Cerebellar cortex (tissue), 1 donor: ENCODE measurements at regions not wholly inside any gene's neighbourhood (a gene's known extent, or its start where the extent isn't known, plus 50 kb on each side); places are given as distances from the start of the nearest gene placed in this dataset.

ENCODE experiments used
- DNase-seq: peaks from one replicate; pipeline ENCODE4 v3.0.0-alpha.2; 2015; ENCODE audit warnings: low spot score

- DNase-seq = no peak
Measured at GRCh38 chr1:2934156-2934540, 87.1 kb upstream of the ACTRT2 start.

- DNase-seq = no peak
Measured at GRCh38 chr1:2934642-2935081, 86.6 kb upstream of the ACTRT2 start.

DNA sequence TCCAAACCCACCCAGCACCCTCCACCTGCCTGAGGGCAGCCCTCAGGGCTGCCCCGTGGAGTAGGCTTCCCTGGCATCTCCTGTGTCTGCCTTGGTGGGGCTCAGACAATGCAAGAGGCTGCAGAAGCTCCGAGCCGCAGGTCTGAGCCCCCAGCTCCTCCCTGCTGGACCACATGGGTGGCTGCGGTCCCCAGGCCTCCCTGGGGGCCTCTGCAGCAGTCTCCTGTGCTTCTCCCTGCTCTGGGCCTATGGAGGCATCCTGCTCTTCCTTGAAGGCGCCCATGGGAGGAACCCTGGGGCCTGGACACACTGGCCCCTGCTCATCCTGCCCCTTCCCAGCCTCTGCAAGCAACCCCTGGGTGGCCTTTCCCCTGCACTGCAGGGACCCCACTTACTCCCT lies 86.1 kb upstream of the ACTRT2 start:
- DNase-seq = no peak

GRCh38 chr1:2935751-2936390 lies 85.4 kb upstream of the ACTRT2 start:
- DNase-seq = no peak

DNA sequence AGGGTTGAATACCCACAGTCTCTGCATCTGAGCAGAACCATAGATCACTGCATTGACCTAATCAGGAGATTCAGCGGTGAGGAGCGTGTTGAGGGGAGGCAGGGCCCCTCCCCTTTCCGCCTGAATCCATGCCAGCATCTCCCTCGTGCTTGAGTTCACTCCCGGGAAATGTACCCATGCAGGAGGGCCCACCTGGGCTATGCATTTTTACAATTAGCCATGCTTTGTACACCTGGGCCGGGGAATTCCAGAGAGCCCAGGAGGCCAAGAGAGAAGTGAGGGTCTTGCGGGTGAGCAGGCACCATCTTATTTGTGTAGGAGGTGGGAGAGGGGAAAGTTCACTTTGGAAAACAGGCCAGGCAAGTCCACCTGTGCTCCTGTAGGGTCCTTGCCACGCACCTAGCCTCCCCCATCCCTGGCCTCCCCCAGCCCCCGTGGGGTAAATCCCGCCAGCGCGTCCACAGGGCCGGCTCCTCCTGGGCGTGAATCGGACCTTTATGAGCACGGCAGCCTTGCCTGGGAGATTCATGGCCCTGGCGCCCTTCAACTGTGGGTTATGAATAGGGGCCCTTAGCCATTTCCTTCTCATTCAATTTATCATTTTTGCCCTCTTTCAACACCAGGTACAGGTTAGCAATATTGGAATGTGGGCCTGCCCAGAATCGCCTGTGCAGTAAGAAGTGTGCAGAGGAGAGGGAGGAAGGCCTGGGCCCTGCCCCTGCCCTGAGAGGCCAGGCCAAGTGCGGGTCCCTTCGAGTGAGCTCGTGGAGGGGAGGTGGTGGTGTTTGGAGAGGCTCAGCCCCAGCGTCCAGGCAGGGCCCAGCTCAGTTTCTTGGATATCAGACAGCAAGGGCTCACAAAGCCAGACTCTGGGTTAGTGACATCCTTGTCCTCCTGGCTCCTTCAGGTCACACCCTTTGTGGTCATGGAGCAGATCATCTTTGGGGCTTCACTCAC lies 84.4 kb upstream of the ACTRT2 start:
- no peak for DNase-seq

DNA sequence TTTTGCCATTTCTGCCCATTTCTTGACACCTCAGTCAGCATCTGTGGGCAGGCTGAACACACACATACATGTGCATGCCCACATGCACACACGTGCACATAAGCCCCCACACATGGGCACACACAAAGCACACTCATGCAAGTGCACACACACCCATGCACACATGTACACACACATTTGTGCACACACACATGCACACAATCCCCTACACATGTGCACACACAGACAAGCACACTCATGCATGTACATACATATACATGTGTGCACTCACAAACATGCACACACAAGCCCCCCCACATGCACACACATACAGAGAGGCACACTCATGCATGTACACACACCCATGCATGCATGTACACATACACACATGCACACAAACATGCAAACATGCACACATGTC lies 83.5 kb upstream of the ACTRT2 start:
- DNase-seq = no peak

DNA sequence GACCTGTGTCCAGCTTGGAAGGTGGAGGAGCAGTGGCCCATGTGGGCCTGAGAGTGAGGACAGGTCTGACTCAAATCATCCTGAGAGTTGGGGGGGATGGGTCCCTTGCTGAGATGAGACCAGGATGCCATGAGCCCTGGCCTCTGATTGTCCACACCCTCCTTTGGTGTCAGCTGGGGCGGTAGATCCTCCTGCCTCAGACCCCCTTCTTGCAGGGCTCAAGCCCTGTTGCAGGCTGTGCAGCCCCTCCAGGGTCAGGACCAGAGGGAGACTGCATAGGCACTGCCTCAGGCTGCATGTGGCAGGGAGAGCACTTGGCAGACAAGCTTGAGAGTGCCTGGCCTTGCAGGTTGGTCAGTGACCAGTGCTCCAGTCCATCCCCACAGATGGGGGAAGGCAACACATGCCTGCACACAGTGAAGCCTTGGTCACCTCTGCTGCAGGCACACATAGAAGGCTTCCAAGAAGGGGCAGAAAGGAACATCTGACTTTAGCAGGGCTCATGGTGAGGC lies 82.2 kb upstream of the ACTRT2 start:
- no peak for DNase-seq

GRCh38 chr1:2940178-2940577 lies 81.1 kb upstream of the ACTRT2 start:
- no peak for DNase-seq

DNA sequence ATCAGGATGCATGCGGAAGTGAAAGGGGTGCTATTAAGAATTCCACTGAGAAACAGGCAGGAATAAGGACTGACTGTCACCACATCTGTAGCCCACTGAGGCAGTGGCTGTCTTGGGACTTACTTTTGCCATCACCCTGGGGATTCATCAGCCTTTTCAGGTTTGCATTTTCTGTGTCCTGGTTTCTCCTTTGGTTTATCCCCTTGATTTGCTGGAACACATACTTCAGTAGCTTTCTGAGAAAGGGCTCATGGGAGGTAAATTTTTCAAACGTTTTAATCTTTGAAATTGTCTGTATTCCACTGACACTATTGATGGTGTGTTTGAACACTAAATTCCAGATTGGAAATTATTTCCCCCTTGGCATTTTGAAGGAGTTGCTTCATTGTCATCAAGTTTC lies 80.2 kb upstream of the ACTRT2 start:
- no peak for DNase-seq

DNA sequence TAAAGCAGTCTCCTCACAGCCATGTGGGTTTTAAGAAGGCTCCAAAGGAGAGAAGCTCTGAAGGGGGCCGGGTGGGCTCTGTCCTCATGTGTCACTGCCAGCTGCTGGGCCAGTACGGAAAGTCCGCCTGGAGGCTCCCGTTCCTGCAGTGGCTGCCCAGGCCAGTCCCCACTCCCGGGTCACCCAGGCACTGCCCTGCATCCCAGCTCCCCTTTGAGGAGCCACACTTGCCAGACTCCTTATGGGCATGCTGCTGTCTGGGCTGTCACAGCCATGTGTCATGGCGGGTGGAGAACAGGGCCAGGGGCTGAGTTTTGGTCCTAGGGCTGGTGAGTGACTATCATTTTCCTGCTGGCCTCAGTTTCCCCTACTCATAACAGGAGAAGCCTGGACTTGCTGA lies 79.4 kb upstream of the ACTRT2 start:
- DNase-seq = no peak

- DNase-seq = no peak
Measured at GRCh38 chr1:2942410-2942809, 78.9 kb upstream of the ACTRT2 start.

GRCh38 chr1:2943686-2944260 lies 77.5 kb upstream of the ACTRT2 start:
- no peak for DNase-seq

- no peak for DNase-seq
Measured at GRCh38 chr1:2944705-2945104, 76.6 kb upstream of the ACTRT2 start.

DNA sequence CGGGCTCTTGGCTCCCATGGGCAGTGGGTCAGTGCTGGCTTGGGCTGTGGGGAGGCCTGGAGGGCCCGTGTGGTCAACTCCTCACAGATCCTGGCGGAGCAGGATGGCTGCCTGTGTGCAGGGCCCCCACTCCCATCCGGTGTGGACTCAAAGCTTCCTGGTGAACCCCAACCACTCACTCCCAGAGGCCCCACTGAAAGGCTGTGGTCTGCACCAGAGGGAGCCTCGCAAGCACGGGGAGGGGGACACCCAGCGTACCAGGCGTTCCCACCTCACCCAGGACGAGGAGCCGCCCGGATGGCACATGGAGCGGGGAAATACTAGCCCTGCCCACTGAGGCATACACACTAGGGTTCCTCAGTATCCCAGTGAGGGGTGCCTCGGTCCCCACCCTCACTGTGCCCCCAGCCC lies 75.4 kb upstream of the ACTRT2 start:
- no peak for DNase-seq

DNA sequence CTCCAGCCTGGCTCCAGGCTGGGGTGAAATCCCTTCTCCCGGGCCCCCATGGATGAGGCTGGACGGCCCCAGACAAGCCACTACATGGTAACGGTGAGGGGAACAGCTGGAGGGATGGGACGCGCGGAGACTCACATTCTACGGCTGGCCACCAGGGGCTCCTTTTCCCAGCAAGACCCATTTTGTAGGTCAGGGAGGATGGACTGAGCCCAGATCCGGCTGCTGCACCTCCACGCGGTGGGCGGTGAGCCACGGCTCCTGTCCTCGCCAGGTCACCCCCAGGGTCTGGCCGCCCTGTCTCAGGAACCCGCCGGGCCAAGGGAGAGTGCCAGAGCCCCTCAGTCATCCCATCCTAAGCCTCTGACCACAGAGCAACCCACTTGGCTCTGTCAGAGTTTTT lies 75.0 kb upstream of the ACTRT2 start:
- no peak for DNase-seq

- no peak for DNase-seq
Measured at GRCh38 chr1:2946999-2947690, 74.1 kb upstream of the ACTRT2 start.

DNA sequence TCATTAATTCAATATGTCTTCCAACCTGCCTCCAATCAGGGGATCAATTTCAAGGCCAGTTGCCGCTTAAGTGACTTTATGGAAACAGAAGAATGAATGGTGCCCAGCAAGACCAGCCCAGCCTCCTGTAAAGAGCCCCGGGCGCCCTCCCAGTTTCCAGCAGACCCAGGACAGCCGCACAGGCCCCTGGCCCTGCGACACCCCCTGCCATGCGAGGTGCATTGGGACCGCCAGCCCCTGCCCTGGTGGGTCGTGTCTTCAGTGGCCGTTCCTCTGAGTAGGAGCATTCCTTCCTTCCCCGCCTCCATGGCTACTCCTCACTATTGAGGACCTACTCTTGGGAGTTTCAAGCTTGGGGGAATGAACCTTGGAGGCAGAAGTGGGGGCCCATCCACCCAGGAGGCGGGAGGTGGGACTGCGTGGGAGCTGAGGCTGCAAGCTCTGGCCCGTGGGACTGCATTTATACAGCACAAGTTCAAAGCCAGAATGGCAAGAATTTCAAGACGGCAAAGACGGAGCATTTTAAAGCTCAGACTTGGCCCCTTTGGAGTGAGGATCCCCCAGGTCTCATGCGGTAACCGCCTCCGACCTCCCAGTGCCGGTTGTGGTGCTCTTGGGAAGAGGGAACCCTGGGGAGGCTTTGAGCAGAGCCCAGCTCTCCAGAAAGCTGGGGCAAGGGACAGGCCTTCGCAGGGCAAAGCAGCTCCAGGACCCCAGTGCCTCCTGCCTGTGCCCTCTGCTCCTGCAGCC lies 73.1 kb upstream of the ACTRT2 start:
- DNase-seq = no peak

DNA sequence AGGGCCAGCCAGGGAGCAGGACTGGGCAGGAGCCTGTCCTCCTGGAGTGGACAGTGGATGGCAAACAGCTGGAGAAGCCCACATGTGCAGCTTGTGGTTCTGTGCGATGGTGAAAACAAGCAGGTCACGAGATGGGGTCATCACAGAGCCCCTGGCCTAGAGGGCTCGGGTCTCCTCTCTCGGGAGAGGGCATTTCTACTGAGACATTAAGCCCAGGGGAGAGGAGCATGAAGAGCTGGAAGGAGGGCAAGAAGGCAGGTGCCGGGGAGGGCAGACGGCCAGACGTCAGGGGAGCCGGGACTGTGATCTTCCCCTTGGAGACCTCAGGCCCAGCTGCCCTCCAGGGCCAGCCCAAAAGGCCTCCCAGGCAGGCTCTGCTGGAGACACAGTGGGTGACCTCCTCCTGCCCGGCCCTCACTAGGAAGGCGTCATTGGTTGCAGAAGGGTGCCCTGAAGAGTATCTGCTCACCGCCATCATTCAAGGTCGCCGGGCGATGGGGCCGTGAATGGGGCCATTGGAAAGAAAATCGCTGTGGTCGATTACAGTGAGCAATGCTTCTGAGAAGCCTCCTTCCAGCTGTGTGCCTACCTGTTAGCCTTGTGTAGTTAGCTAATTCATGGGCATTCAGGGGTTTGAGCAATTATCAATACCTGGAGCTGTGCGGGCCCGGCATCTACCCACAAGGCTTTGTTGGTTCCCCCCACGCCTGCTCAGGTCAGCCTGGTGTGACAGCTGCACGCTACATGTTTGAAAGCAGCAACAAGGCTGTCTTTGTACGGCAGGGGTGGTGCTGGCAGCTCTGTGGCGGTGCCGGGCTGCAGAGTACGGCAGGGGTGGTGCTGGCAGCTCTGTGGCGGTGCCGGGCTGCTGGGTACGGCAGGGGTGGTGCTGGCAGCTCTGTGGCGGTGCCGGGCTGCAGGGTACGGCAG lies 72.3 kb upstream of the ACTRT2 start:
- no peak for DNase-seq

DNA sequence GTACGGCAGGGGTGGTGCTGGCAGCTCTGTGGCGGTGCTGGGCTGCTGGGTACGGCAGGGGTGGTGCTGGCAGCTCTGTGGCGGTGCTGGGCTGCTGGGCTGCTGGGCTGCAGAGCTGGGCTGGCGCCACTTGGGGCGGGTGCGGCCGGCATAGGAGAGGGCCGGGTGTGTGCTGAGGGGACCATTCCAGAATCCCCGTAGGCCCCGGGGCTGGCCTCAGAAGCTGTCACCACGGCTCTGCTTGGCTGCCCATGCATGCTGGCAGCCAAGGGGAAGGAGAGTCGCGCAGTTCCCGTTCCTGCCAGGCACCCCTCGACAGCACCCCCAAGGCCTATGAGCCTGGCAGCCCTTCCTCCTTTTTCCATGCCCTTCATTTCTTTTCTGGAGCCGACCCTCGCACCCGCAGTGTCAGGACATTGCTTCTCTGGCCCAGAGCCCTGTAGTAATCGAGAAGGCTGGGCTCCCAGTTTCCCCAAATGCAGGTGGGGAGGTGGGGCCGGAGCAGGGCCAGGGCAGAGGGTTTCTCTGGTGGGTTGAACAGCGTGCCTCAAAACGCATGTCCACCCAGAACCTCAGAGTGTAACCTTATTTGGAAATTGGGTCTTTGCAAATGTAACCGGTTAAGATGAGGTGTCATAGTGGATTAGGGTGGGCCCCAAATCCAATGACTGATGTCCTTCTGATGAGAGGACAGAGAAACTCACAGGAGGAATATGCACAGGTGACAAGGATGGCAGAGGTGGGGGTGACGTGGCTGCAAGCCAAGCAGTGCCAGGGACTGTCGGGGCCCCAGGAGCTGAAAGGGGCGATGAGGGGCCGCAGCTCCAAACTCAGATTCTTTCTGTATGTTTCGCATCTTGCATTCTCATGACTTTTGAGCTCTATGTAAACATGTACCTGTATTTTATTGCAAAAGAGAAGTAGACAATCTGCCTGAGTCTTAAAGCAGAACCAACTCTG lies 71.0 kb upstream of the ACTRT2 start:
- no peak for DNase-seq
